MCF 10A (cell line): ENCODE measurements at regions not wholly inside any gene's neighbourhood (a gene's known extent, or its start where the extent isn't known, plus 50 kb on each side); places are given as distances from the start of the nearest gene placed in this dataset.
"Not testable (repeated sequence)": the region's sequence is repeated elsewhere in the genome, so short reads cannot be mapped to it uniquely, and the experiment has no call there.

Experiments
- BruUV-seq: library from RNA; stranded (reverse); fragments of 400-500 nt; replicated peaks from 2 replicates; lab custom pipeline; 2021; lab: Mats Ljungman, UMichigan
- CTCF ChIA-PET: fragments of 300-600 bp; sonication (Branson Sonifier 250); formaldehyde crosslinking; extraction: SDS; loops from one replicate; lab custom pipeline; 2021; ENCODE audit warnings: antibody characterized with exemption, inconsistent platforms; lab: Yijun Ruan, JAX
- POLR2A ChIA-PET: fragments of 300-600, 350-650 bp; sonication (Branson Sonifier 250); formaldehyde crosslinking; extraction: SDS; loops from one replicate; lab custom pipeline; 2020; ENCODE audit warnings: antibody characterized with exemption, inconsistent platforms; lab: Yijun Ruan, JAX
- DNase-seq: peaks from one replicate; pipeline ENCODE4 v3.0.0-alpha.2; 2018; ENCODE audit not compliant: unreplicated experiment
- H3K27ac Mint-ChIP-seq: one replicate; pipeline ENCODE4 v1.8.0; 2022; ENCODE audit warnings: mild to moderate bottlenecking, low read depth, mixed read lengths; ENCODE audit not compliant: unreplicated experiment
- H3K27me3 Mint-ChIP-seq: one replicate; pipeline ENCODE4 v1.8.0; 2022; ENCODE audit warnings: mixed read lengths; ENCODE audit not compliant: insufficient read depth, unreplicated experiment
- H3K36me3 Mint-ChIP-seq: one replicate; pipeline ENCODE4 v1.8.0; 2022; ENCODE audit warnings: mild to moderate bottlenecking, moderate library complexity, mixed read lengths; ENCODE audit not compliant: insufficient read depth, unreplicated experiment
- H3K4me1 Mint-ChIP-seq: one replicate; pipeline ENCODE4 v1.8.0; 2022; ENCODE audit warnings: mixed read lengths; ENCODE audit not compliant: insufficient read depth, unreplicated experiment
- H3K4me3 Mint-ChIP-seq: one replicate; pipeline ENCODE4 v1.8.0; 2022; ENCODE audit warnings: mild to moderate bottlenecking, moderate library complexity, mixed read lengths; ENCODE audit not compliant: unreplicated experiment
- H3K9me3 Mint-ChIP-seq: one replicate; pipeline ENCODE4 v1.8.0; 2022; ENCODE audit warnings: mixed read lengths; ENCODE audit not compliant: unreplicated experiment
- CTCF ChIP-seq: fragments of 200-600 bp; IDR thresholded peaks from one replicate; pipeline ENCODE4 v1.8.0; 2022; ENCODE audit warnings: antibody characterized with exemption, mild to moderate bottlenecking; ENCODE audit not compliant: unreplicated experiment
- intact Hi-C: fragments of 100-400 bp; cut with micrococcal nuclease; formaldehyde crosslinking; loops from 2 replicates; pipeline ENCODE4 v1.14.1; 2022

GRCh38 chr2:129922571-129923264 is 56.7 kb upstream of the RAB6C start:
- no peak for TF ChIP-seq CTCF
- BruUV-seq, result no TSS peak
- Mint-ChIP-seq H3K4me3 (peak overlapping the region; percentile 17), H3K4me1 (peaks cover 5% of the 10 kb centered on the region), H3K27ac (no peak overlapping the region), H3K27me3 (peaks cover 38% of the 10 kb centered on the region), H3K9me3 (peaks cover 16% of the 10 kb centered on the region), H3K36me3 (no peaks in the 10 kb centered on the region)
- POLR2A ChIA-PET, result no interaction called here
- CTCF ChIA-PET, result interaction anchor here (0.5 to 1.7 kb wide), 12 partner anchors 17 to 1831 kb away, joined by 3 to 6 read pairs (median 3); partner anchors contain the start of gene UGGT1
- peak; percentile 2 for DNase-seq
- intact Hi-C loops, result loop anchor here (1.0 to 10.0 kb wide), 4 partner anchors 410 to 1745 kb away; no protein-coding TSS in a partner anchor

DNA sequence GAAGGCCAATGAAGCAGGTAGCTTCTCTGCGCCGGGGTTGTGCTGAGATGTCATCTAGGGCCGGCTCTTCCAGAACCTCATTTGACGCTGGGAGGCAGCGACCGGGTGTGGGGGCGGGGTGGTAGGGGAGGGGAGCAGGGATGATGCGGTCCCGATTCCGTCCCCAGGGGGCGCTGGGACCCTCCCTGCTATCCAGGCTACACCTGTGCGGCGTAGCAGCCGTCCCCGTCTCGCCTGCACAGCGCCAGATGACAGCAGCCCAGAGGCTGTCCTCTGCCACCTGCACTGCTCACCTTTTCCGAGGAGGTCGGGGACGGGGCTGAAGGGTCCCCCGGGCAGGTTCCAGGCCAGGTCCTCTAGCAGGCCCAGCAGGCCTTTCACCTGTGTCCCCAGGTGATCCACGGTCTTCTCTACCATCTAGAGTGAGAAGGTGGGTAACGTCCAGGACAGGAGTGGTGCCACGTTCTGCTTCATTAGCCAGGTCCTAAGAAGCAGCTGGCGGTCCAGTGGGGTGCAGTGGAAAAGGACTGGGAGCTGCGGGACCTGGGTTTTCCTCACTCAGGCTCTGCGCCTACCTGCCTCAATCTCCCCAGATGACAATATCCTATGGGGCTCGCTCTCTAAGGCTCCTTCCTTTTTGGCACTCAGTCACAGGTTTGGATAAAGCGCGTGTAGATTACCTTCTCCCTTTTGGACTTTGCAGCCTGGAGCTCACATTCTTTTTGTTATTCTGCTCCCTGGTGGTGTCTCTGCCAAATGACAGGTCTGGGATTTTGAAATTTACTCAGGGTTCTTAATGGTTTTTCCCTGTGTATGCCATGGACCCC is 56.0 kb upstream of the RAB6C start:
- no peaks in the 10 kb centered on the region for H3K36me3 Mint-ChIP-seq
- H3K9me3 Mint-ChIP-seq, result peaks cover 10% of the 10 kb centered on the region
- intact Hi-C loops, result loop anchor here (1.0 to 10.0 kb wide), 4 partner anchors 409 to 1746 kb away; no protein-coding TSS in a partner anchor
- H3K27ac Mint-ChIP-seq, result no peak overlapping the region
- H3K27me3 Mint-ChIP-seq, result peaks cover 31% of the 10 kb centered on the region
- TF ChIP-seq CTCF, result peak; percentile 38
- ChIA-PET CTCF (interaction anchor here (0.5 to 1.7 kb wide), 20 partner anchors 16 to 1901 kb away, joined by 3 to 6 read pairs (median 3); partner anchors contain the start of gene UGGT1), POLR2A (interaction anchor here (0.7 to 1.0 kb wide), 2 partner anchors 1764 to 1856 kb away, joined by 3 to 4 read pairs; no protein-coding TSS in a partner anchor)
- H3K4me1 Mint-ChIP-seq, result peaks cover 5% of the 10 kb centered on the region
- H3K4me3 Mint-ChIP-seq, result peak overlapping the region; percentile 51
- BruUV-seq, result no TSS peak
- peak; percentile 66 for DNase-seq

- CTCF ChIA-PET, result interaction anchor here (0.6 to 1.7 kb wide), 12 partner anchors 16 to 1758 kb away, joined by 3 to 6 read pairs (median 3); no protein-coding TSS in a partner anchor
- not testable (repeated sequence) for DNase-seq, H3K9me3 Mint-ChIP-seq, BruUV-seq, H3K27ac Mint-ChIP-seq, H3K36me3 Mint-ChIP-seq, H3K4me1 Mint-ChIP-seq
- intact Hi-C loops, result loop anchor here (5.0 to 10.0 kb wide), 3 partner anchors 408 to 1747 kb away; no protein-coding TSS in a partner anchor
- Mint-ChIP-seq H3K27me3 (peaks cover 25% of the 10 kb centered on the region), H3K4me3 (peak overlapping the region; percentile 51)
- POLR2A ChIA-PET, result interaction anchor here (0.7 to 1.0 kb wide), 2 partner anchors 1765 to 1857 kb away, joined by 3 to 4 read pairs; no protein-coding TSS in a partner anchor
Measured at GRCh38 chr2:129924115-129924514, 55.4 kb upstream of the RAB6C start.

GRCh38 chr2:129925381-129925780 is 54.1 kb upstream of the RAB6C start:
- H3K4me1 Mint-ChIP-seq, result peaks cover 5% of the 10 kb centered on the region
- TF ChIP-seq CTCF, result no peak
- H3K27me3 Mint-ChIP-seq, result peaks cover 12% of the 10 kb centered on the region
- CTCF ChIA-PET, result interaction anchor here (0.6 kb wide), 1 partner anchor 1400 kb away, joined by 3 read pairs; no protein-coding TSS in a partner anchor
- POLR2A ChIA-PET, result no interaction called here
- no TSS peak for BruUV-seq
- intact Hi-C loops, result loop anchor here (10.0 kb wide), 1 partner anchor 1171 kb away; no protein-coding TSS in a partner anchor
- no peak for DNase-seq
- no peaks in the 10 kb centered on the region for H3K9me3 Mint-ChIP-seq
- H3K36me3 Mint-ChIP-seq, result no peaks in the 10 kb centered on the region
- no peak overlapping the region for H3K27ac Mint-ChIP-seq
- no peak overlapping the region for H3K4me3 Mint-ChIP-seq
